ENCODE measurements at regions not wholly inside any gene's neighbourhood (a gene's known extent, or its start where the extent isn't known, plus 50 kb on each side); places are given as distances from the start of the nearest gene placed in this dataset.

DNA sequence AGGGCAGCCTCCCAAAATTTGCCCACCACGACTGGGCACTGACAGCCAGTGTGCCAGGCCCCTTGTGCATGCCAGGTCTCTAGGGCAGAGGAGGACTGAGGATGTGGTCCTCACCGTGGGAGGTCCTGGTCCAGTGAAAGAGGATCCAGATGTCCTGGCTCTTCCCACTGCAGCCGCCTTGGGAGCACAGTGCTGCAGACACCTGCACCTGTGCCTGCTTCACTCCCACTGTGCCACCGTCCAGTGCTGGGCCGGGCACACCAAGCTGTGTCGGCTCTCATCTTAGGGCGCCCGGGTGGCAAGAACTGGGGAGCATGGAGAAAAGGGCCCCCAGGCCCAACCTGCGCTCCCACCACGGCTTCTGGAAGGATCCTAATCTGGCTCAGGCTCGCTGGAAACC lies 1147.1 kb downstream of the BRD1 start:
- TF ChIP-seq, protein P1, sequence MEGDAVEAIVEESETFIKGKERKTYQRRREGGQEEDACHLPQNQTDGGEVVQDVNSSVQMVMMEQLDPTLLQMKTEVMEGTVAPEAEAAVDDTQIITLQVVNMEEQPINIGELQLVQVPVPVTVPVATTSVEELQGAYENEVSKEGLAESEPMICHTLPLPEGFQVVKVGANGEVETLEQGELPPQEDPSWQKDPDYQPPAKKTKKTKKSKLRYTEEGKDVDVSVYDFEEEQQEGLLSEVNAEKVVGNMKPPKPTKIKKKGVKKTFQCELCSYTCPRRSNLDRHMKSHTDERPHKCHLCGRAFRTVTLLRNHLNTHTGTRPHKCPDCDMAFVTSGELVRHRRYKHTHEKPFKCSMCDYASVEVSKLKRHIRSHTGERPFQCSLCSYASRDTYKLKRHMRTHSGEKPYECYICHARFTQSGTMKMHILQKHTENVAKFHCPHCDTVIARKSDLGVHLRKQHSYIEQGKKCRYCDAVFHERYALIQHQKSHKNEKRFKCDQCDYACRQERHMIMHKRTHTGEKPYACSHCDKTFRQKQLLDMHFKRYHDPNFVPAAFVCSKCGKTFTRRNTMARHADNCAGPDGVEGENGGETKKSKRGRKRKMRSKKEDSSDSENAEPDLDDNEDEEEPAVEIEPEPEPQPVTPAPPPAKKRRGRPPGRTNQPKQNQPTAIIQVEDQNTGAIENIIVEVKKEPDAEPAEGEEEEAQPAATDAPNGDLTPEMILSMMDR (conservative IDR thresholded peaks at IDR 0.05; ENCODE audit: low read depth, low read length), result no peak
- no peak for TF ChIP-seq EZH2 (IDR thresholded peaks at IDR 0.05; ENCODE audit: low read length, unreplicated experiment)

All from PC-3 (cell line).